ENCODE measurements at regions not wholly inside any gene's neighbourhood (a gene's known extent, or its start where the extent isn't known, plus 50 kb on each side); places are given as distances from the start of the nearest gene placed in this dataset.

DNA sequence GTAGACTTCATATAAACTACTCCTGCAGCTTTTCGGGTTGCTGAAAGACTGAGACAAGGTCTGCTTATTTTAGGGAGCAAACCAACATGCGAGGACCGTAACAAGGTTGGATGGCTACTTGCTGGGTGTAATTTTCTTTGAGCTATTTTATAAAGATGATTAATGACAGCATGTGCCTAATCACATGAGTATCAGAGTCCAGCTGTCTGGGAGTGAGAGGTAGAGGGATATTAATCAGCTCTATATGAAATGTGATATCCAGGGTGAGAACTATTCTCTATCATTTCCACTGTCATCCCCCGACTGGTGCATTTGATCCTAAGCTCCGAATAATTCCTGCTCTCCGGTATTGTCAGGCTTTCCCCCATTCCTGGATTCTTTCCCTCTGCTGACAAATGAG, 193.8 kb upstream of the HMHB1 start:
- no peak for DNase-seq (ENCODE audit: low read depth)
- H3K4me3 ChIP-seq (ENCODE audit: low read depth, low read length), result no peak overlapping the region
- TF ChIP-seq, protein P1, sequence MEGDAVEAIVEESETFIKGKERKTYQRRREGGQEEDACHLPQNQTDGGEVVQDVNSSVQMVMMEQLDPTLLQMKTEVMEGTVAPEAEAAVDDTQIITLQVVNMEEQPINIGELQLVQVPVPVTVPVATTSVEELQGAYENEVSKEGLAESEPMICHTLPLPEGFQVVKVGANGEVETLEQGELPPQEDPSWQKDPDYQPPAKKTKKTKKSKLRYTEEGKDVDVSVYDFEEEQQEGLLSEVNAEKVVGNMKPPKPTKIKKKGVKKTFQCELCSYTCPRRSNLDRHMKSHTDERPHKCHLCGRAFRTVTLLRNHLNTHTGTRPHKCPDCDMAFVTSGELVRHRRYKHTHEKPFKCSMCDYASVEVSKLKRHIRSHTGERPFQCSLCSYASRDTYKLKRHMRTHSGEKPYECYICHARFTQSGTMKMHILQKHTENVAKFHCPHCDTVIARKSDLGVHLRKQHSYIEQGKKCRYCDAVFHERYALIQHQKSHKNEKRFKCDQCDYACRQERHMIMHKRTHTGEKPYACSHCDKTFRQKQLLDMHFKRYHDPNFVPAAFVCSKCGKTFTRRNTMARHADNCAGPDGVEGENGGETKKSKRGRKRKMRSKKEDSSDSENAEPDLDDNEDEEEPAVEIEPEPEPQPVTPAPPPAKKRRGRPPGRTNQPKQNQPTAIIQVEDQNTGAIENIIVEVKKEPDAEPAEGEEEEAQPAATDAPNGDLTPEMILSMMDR (IDR thresholded peaks at IDR 0.05; ENCODE audit: insufficient read depth, low read depth, low read length, missing control alignments), result no peak

GRCh38 chr5:143614831-143615230, 197.1 kb upstream of the HMHB1 start:
- TF ChIP-seq, protein P1 (IDR thresholded peaks at IDR 0.05; ENCODE audit: insufficient read depth, low read depth, low read length, missing control alignments), result no peak
- no peak overlapping the region for H3K4me3 ChIP-seq (ENCODE audit: low read depth, low read length)
- DNase-seq (ENCODE audit: low read depth), result no peak

DNA sequence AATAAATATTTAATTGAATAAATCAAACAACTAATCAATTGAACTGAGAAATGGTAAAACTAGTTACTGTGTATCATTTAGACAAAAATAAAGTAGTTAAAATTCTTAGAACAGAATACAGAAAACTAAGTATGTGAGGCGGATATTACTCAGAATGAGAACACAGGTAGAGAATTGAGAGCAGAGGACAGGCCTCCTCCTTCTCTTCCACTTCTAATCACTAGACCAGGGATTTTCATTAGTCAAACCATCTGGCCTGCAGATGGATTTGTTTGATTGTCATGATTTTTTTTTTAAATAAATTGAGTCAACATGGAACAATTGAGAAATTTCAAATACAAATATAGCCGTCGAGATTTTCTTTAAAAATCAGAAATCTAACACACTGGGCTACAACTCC, 198.6 kb upstream of the HMHB1 start:
- peak; percentile 37 for DNase-seq (ENCODE audit: low read depth)
- TF ChIP-seq, protein P1 (IDR thresholded peaks at IDR 0.05; ENCODE audit: insufficient read depth, low read depth, low read length, missing control alignments), result no peak
- H3K4me3 ChIP-seq (ENCODE audit: low read depth, low read length), result no peak overlapping the region

GRCh38 chr5:143610946-143611345, 201.0 kb upstream of the HMHB1 start:
- TF ChIP-seq, protein P1 (IDR thresholded peaks at IDR 0.05; ENCODE audit: insufficient read depth, low read depth, low read length, missing control alignments), result no peak
- no peak for DNase-seq (ENCODE audit: low read depth)
- no peak overlapping the region for H3K4me3 ChIP-seq (ENCODE audit: low read depth, low read length)

GRCh38 chr5:143606043-143606752, 202.7 kb upstream of the NR3C1 start:
- peak; percentile 86 for DNase-seq (ENCODE audit: low read depth)

GRCh38 chr5:143605403-143606005, 202.0 kb upstream of the NR3C1 start:
- H3K4me3 ChIP-seq (ENCODE audit: low read depth, low read length), result no peak overlapping the region
- DNase-seq (ENCODE audit: low read depth), result peak; percentile 80
- TF ChIP-seq, protein P1 (IDR thresholded peaks at IDR 0.05; ENCODE audit: insufficient read depth, low read depth, low read length, missing control alignments), result no peak

More at GRCh38 chr5:143606043-143606752, 202.7 kb upstream of the NR3C1 start:
- no peak overlapping the region for H3K4me3 ChIP-seq (ENCODE audit: low read depth, low read length)
- TF ChIP-seq, protein P1 (IDR thresholded peaks at IDR 0.05; ENCODE audit: insufficient read depth, low read depth, low read length, missing control alignments), result no peak

Data from GM12865 (cell line).